NCI-H2171 treated with DMSO at 0.1 percent for 48 hours (cell line): ENCODE measurements at regions not wholly inside any gene's neighbourhood (a gene's known extent, or its start where the extent isn't known, plus 50 kb on each side); places are given as distances from the start of the nearest gene placed in this dataset.
A peak's percentile ranks its signal among the peaks of the same experiment; 100 is the strongest.
"Not testable (repeated sequence)": the region's sequence is repeated elsewhere in the genome, so short reads cannot be mapped to it uniquely, and the experiment has no call there.

Experiments used
- DNase-seq: peaks from one replicate; lab custom pipeline; 2025; lab: John Stamatoyannopoulos, UW

DNA sequence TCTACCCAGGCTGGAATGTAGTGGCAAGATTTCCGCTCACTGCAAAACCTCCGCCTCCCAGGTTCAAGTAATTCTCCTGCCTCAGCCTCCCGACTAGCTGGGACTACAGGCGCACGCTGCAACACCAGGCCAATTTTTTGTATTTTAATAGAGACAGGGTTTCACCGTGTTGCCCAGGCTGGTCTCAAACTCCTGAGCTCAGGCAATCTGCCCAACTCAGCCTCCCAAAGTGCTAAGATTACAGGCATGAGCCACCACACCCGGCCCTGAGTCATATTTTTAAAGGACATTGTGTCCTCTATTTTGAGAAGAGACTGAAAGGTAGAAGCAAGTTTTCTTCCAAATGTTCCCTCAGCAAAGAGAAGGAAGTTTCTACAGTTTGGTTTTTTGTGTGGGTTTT, 227.1 kb downstream of the KCTD12 start:
- not testable (repeated sequence) for DNase-seq

- DNase-seq: no peak
Observed at GRCh38 chr13:76656500-76656899, 229.7 kb downstream of the KCTD12 start.

DNA sequence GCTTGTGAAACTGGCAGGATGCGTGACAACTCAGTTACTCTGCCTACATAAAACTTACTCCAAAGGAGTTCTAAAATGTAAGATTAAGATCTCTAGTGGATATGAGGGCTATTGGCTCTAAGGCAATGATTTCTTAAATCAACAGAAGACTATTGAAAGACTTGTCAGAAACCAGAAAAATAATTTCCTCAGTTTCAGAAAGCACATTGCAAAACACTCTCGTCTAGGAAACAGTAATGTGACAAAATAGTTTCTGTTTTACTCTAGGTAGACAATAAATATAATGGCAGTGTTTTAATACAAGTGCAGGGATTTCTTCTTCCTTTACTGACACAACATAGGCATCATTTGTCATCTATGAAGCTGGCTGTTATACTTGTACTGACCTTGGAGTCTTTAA, 230.1 kb downstream of the KCTD12 start:
- no peak for DNase-seq

DNA sequence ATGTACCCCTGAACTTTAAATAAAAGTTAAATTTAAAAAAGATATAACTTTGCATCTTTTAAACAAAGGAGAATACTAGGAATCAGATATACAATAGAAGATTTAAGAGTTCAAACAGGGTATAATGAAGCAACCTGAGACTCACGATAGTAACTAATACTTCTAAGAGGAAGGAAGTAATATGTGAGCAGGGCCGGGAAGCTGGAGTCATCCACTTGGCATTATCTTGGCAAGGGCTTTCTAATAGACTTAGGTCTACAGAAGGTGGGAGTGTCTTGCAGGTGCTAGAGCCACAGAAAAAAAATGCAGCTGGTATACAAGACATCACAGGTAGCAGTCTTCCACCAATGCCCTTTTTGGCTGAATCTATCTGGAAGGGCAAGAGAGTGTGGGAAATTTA, 231.9 kb downstream of the KCTD12 start:
- no peak for DNase-seq

DNA sequence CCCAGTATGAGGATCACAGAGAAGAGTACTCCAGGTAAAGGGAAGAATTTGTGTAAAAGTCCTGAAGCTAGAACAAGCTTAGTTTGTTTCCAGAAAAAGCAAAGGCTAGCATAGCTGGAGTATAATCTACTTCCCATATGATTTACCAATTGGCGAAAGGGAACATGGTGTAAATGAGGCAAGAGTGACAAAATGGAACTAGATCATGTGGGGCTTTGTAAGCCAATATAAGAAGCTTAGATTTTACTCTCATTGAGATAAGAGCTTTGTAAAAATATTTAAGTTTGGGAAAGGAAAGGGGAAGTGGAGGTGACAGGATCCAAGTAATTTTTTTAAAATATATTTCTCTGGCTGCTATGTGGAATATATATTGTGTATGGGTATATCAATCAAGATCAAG, 234.9 kb downstream of the KCTD12 start:
- DNase-seq: no peak

DNA sequence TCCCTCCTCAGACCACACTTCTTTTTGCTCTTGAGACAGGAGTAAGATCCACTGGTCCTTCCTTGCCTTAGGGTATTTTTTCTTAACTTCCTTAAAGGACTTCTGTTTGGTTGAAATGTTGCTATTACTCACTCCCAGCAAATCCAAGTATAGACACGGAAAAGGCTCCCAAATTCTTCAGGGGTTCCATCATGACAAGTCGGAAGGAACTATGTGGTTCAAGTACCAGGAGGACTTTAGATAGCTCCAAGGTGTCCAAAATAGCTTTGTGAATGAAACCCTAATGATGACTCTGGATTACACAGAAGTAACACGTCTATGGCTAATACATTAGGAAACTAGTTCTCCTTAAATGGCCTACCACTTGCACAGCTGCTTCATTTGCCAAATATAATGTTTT, 238.7 kb downstream of the KCTD12 start:
- no peak for DNase-seq

- no peak for DNase-seq
Observed at GRCh38 chr13:76646946-76647345, 239.3 kb downstream of the KCTD12 start.

- DNase-seq: no peak
Observed at GRCh38 chr13:76645632-76646031, 240.6 kb downstream of the KCTD12 start.

GRCh38 chr13:76644906-76645305, 241.3 kb downstream of the KCTD12 start:
- no peak for DNase-seq

- no peak for DNase-seq
Observed at GRCh38 chr13:76643596-76643995, 242.6 kb downstream of the KCTD12 start.

- peak; percentile 48 for DNase-seq
Observed at GRCh38 chr13:76641056-76641455, 245.1 kb downstream of the KCTD12 start.

- DNase-seq: no peak
Observed at GRCh38 chr13:76638882-76639281, 247.3 kb downstream of the KCTD12 start.

DNA sequence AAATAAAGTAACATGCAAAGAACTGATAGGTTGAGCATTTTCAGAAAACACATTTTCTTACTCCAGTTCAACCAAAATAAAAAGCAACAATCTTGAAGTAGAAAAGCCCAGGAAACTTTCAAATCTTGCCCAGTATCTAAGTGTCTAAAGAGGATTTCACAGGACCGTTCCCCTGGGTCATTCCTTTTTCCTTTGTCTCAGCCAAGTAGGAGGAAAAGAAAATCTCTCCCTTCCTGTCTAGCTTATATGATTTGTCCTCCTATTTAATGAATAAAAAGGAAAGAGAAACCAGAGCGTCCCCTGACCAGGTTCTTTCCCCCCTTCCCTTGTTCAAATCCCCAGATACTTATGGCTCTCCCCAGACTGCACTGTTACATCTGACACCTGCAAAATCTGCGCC, 248.0 kb downstream of the KCTD12 start:
- no peak for DNase-seq

DNA sequence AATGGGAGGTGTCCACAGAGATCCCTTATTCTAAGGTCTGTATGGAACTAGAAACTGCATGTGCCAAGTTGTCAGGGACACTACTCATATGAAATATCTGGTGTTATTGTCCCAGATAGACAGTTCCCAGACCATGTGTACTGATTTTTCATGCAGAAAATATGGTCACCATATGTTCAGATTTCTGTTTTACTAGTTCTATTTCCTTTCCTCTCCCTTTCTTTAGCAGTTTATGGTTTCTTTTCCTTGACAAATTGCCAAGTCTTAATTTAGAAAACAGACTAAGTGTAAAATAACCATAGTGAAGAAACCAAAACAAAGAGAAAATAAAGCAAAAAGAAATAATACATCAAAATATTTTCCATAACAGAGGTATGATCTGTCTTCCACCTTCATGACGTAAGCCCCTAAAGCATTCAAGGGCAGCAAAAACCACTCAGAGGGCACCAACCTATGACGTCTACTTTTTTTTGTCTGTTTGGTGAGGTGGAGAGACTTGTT, 248.5 kb downstream of the KCTD12 start:
- peak; percentile 93 for DNase-seq

GRCh38 chr13:76636829-76637228, 249.4 kb downstream of the KCTD12 start:
- DNase-seq: no peak

GRCh38 chr13:76635232-76636230, 250.7 kb downstream of the KCTD12 start:
- DNase-seq: no peak

GRCh38 chr13:76634431-76635191, 251.6 kb downstream of the KCTD12 start:
- no peak for DNase-seq

GRCh38 chr13:76632401-76633044, 253.7 kb downstream of the KCTD12 start:
- no peak for DNase-seq

GRCh38 chr13:76630629-76631230, 255.5 kb downstream of the KCTD12 start:
- DNase-seq: peak; percentile 70

- DNase-seq: peak; percentile 66
Observed at GRCh38 chr13:76622315-76623040, 263.7 kb downstream of the KCTD12 start.

DNA sequence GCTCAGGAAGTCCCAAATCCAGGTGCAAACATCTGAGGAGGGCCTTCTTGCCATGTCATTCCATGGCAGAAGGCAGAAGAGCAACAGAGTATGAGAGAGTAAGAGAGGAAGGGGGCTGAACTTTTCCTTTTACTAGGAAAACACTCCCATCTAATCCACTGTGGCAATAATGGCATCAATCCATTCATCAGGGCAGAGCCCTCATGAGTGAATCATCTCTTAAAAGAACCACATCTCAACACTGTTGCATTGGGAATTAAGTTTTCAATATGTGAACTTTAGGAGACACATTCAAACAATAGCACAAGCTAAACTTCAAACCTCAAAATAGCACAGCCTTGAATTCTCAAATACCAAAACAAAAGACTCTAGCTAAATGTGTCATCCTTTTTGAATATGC, 264.5 kb downstream of the KCTD12 start:
- no peak for DNase-seq
